ENCODE measurements at regions not wholly inside any gene's neighbourhood (a gene's known extent, or its start where the extent isn't known, plus 50 kb on each side); places are given as distances from the start of the nearest gene placed in this dataset.
"Not testable (repeated sequence)": the region's sequence is repeated elsewhere in the genome, so short reads cannot be mapped to it uniquely, and the experiment has no call there.

DNA sequence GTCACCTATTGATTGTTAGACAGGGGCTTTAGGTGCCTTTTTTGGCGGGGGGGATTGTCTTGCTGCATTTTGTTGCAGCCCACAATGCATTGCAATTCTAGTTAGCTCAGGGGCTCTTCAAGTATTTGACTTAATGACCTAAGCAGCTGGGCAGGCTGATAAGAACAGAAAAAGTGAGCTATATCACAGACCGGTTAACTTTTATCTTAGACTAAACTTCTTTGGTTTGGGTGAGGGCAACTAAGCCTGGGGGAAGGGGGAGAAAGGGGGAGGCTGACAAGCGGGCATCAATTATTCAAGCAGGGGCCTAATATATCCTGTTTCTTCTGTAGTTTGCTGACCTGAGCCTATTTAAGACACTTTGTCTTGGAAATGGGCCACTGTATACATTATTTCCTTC lies 66.0 kb upstream of the GPR6 start:
- no peak for TF ChIP-seq EZH2phosphoT487 (IDR thresholded peaks at IDR 0.05; ENCODE audit: borderline replicate concordance)
- no peak overlapping the region for H3K4me3 ChIP-seq (ENCODE audit: low read length, poor library complexity, severe bottlenecking)
- H3K4me2 ChIP-seq (ENCODE audit: low read depth, low read length, poor library complexity, severe bottlenecking): no peak overlapping the region
- H3K9me2 ChIP-seq (replicated peaks; ENCODE audit: low read depth, low read length): no peaks in the 10 kb centered on the region
- no peak overlapping the region for H3K9ac ChIP-seq (ENCODE audit: low read depth, low read length, poor library complexity, severe bottlenecking)
- H4K20me1 ChIP-seq (ENCODE audit: insufficient read depth, low read length, poor library complexity, severe bottlenecking): no peaks in the 10 kb centered on the region
- H3K9me3 ChIP-seq (ENCODE audit: insufficient read depth, low read depth, low read length): no peaks in the 10 kb centered on the region
- H3K4me1 ChIP-seq (ENCODE audit: insufficient read depth, low read length, poor library complexity, severe bottlenecking): peaks cover 3% of the 10 kb centered on the region
- H3F3A ChIP-seq (ENCODE audit: low read depth): no peaks in the 10 kb centered on the region
- H3K27me3 ChIP-seq (ENCODE audit: insufficient read depth, low read length, poor library complexity, severe bottlenecking): no peaks in the 10 kb centered on the region
- no peak overlapping the region for H2AFZ ChIP-seq (ENCODE audit: low read length)
- H3K36me3 ChIP-seq (ENCODE audit: insufficient read depth, low read length): no peaks in the 10 kb centered on the region
- no peaks in the 10 kb centered on the region for H3K79me2 ChIP-seq (ENCODE audit: insufficient read depth, low read length)

- H2AFZ ChIP-seq (ENCODE audit: low read length): no peak overlapping the region
- H3K4me3 ChIP-seq (ENCODE audit: low read length, poor library complexity, severe bottlenecking): no peak overlapping the region
- no peaks in the 10 kb centered on the region for H3F3A ChIP-seq (ENCODE audit: low read depth)
- H3K9me3 ChIP-seq (ENCODE audit: insufficient read depth, low read depth, low read length): no peaks in the 10 kb centered on the region
- H3K79me2 ChIP-seq (ENCODE audit: insufficient read depth, low read length): no peaks in the 10 kb centered on the region
- no peaks in the 10 kb centered on the region for H3K27me3 ChIP-seq (ENCODE audit: insufficient read depth, low read length, poor library complexity, severe bottlenecking)
- H3K4me2 ChIP-seq (ENCODE audit: low read depth, low read length, poor library complexity, severe bottlenecking): no peak overlapping the region
- no peaks in the 10 kb centered on the region for H4K20me1 ChIP-seq (ENCODE audit: insufficient read depth, low read length, poor library complexity, severe bottlenecking)
- peaks cover 3% of the 10 kb centered on the region for H3K4me1 ChIP-seq (ENCODE audit: insufficient read depth, low read length, poor library complexity, severe bottlenecking)
- no peak overlapping the region for H3K9ac ChIP-seq (ENCODE audit: low read depth, low read length, poor library complexity, severe bottlenecking)
- TF ChIP-seq, protein P1, sequence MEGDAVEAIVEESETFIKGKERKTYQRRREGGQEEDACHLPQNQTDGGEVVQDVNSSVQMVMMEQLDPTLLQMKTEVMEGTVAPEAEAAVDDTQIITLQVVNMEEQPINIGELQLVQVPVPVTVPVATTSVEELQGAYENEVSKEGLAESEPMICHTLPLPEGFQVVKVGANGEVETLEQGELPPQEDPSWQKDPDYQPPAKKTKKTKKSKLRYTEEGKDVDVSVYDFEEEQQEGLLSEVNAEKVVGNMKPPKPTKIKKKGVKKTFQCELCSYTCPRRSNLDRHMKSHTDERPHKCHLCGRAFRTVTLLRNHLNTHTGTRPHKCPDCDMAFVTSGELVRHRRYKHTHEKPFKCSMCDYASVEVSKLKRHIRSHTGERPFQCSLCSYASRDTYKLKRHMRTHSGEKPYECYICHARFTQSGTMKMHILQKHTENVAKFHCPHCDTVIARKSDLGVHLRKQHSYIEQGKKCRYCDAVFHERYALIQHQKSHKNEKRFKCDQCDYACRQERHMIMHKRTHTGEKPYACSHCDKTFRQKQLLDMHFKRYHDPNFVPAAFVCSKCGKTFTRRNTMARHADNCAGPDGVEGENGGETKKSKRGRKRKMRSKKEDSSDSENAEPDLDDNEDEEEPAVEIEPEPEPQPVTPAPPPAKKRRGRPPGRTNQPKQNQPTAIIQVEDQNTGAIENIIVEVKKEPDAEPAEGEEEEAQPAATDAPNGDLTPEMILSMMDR (conservative IDR thresholded peaks at IDR 0.05; ENCODE audit: low read length): no peak
- no peak for TF ChIP-seq EZH2phosphoT487 (IDR thresholded peaks at IDR 0.05; ENCODE audit: borderline replicate concordance)
- H3K9me2 ChIP-seq (replicated peaks; ENCODE audit: low read depth, low read length): no peaks in the 10 kb centered on the region
- H3K36me3 ChIP-seq (ENCODE audit: insufficient read depth, low read length): no peaks in the 10 kb centered on the region
Observed at GRCh38 chr6:109912952-109913351, 65.2 kb upstream of the GPR6 start.

DNA sequence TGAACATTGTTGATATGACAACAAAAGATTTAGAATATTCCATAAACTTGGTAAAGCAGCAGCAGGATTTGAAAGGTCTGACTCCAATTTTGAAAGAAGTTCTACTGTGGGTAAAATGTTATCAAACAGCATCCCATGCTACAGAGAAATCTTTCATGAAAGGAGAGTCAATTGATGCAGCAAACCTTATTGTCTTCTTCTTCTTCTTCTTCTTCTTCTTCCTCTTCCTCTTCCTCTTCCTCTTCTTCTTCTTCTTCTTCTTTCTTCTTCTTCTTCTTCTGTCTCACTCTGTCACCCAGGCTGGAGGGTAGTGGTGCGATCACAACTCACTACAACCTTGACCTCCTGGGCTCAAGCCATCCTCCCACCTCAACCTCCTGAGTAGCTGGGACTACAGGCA lies 62.4 kb upstream of the GPR6 start:
- not testable (repeated sequence) for H3K27me3 ChIP-seq (ENCODE audit: insufficient read depth, low read length, poor library complexity, severe bottlenecking); H4K20me1 ChIP-seq (ENCODE audit: insufficient read depth, low read length, poor library complexity, severe bottlenecking); H3K9me2 ChIP-seq (replicated peaks; ENCODE audit: low read depth, low read length)

DNA sequence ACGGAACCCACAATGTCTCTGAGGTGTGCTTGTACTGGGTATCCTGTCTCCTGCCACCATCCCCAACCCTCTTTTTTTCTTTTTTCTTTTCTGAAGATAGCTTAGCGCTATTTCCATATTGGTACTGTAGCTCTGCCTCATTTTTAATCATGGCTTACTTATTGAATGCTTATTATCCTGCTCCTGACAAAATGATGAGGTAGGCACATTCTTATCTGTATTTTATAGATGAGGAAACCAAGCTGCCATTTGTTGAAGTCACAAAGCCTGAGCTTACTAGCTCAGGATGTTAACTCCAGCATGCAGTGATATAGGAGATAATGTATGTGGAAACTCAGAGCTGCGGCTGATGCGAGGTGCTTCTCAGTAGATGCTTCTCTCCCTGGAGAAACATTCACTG lies 61.4 kb upstream of the GPR6 start:
- no peaks in the 10 kb centered on the region for H3K36me3 ChIP-seq (ENCODE audit: insufficient read depth, low read length)
- no peaks in the 10 kb centered on the region for H3K9me2 ChIP-seq (replicated peaks; ENCODE audit: low read depth, low read length)
- no peak overlapping the region for H2AFZ ChIP-seq (ENCODE audit: low read length)
- H3K9ac ChIP-seq (ENCODE audit: low read depth, low read length, poor library complexity, severe bottlenecking): no peak overlapping the region
- H3K27me3 ChIP-seq (ENCODE audit: insufficient read depth, low read length, poor library complexity, severe bottlenecking): no peaks in the 10 kb centered on the region
- no peak overlapping the region for H3K4me2 ChIP-seq (ENCODE audit: low read depth, low read length, poor library complexity, severe bottlenecking)
- no peaks in the 10 kb centered on the region for H3K79me2 ChIP-seq (ENCODE audit: insufficient read depth, low read length)
- TF ChIP-seq, protein P1 (conservative IDR thresholded peaks at IDR 0.05; ENCODE audit: low read length): no peak
- TF ChIP-seq EZH2phosphoT487 (IDR thresholded peaks at IDR 0.05; ENCODE audit: borderline replicate concordance): no peak
- no peaks in the 10 kb centered on the region for H3F3A ChIP-seq (ENCODE audit: low read depth)
- no peaks in the 10 kb centered on the region for H3K9me3 ChIP-seq (ENCODE audit: insufficient read depth, low read depth, low read length)
- H4K20me1 ChIP-seq (ENCODE audit: insufficient read depth, low read length, poor library complexity, severe bottlenecking): no peaks in the 10 kb centered on the region
- H3K4me3 ChIP-seq (ENCODE audit: low read length, poor library complexity, severe bottlenecking): no peak overlapping the region
- peaks cover 3% of the 10 kb centered on the region for H3K4me1 ChIP-seq (ENCODE audit: insufficient read depth, low read length, poor library complexity, severe bottlenecking)

More for the DNA sequence above, 62.4 kb upstream of the GPR6 start:
- not testable (repeated sequence) for H3K4me3 ChIP-seq (ENCODE audit: low read length, poor library complexity, severe bottlenecking); H3K9ac ChIP-seq (ENCODE audit: low read depth, low read length, poor library complexity, severe bottlenecking); H3K79me2 ChIP-seq (ENCODE audit: insufficient read depth, low read length); H2AFZ ChIP-seq (ENCODE audit: low read length); H3K9me3 ChIP-seq (ENCODE audit: insufficient read depth, low read depth, low read length); H3K4me1 ChIP-seq (ENCODE audit: insufficient read depth, low read length, poor library complexity, severe bottlenecking); H3K36me3 ChIP-seq (ENCODE audit: insufficient read depth, low read length); H3K4me2 ChIP-seq (ENCODE audit: low read depth, low read length, poor library complexity, severe bottlenecking); H3F3A ChIP-seq (ENCODE audit: low read depth)
